ENCODE measurements at regions not wholly inside any gene's neighbourhood (a gene's known extent, or its start where the extent isn't known, plus 50 kb on each side); places are given as distances from the start of the nearest gene placed in this dataset.

DNA sequence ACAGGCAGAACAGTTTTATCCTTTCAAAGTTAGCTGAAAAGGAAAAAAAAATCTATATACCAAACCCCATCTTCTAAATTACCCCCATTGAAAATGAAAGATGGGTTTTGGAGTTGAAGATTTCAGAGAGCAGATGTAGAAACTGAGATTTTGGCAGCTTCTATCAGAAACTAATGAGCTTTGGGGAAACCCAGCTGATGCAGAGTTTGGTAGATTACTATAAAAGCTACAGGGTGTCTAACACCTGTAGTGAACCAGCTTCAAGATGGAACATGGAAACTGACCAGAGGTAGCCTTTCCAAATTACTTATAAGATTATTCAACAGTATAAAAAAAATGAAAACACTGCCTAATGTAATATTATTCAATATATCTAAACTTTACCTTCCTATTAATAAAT lies 583.1 kb downstream of the XIRP2 start:
- DNase-seq (ENCODE audit: low read depth in 3 of 3, low spot score in 2 of 3) = no peak

DNA sequence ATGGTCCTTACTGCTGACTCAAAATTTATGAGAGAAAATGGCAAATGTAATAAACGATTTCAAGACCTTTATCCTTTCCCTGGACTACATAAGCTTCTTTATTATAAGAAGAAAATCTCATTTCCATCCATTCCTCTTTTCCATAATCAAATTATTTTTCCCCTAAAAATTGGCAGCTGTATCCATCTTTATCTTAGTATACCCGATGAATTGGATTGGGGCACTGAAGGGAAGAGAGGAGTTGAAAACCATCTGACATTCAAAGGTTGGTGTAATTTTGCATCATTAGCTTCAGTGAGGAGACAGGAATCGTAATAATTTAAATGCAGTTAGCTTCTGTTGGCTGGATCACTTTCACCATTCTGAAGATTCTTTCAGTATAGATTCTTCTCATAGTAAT lies 574.1 kb downstream of the XIRP2 start:
- DNase-seq (ENCODE audit: low read depth in 3 of 3, low spot score in 2 of 3) = no peak

DNA sequence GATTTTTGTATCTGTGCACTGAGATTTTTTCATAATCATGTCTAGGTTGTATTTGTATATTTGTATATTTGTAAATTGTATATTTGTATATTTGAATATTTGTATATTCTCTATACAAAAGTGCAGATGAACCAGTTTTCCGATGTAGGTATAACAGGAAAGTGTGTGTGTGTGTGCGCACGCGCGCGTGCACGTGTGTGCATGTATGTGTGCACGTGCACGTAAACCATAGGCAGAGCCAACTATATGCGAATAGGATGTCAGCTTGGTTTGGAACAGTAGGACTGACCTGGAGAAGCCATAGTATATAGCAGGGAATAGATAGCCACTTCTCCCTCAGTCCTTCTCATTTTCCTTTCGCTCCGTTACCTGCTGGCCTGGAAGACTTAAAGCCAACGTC lies 565.8 kb downstream of the XIRP2 start:
- no peak for DNase-seq (ENCODE audit: low read depth in 3 of 3, low spot score in 2 of 3)

DNA sequence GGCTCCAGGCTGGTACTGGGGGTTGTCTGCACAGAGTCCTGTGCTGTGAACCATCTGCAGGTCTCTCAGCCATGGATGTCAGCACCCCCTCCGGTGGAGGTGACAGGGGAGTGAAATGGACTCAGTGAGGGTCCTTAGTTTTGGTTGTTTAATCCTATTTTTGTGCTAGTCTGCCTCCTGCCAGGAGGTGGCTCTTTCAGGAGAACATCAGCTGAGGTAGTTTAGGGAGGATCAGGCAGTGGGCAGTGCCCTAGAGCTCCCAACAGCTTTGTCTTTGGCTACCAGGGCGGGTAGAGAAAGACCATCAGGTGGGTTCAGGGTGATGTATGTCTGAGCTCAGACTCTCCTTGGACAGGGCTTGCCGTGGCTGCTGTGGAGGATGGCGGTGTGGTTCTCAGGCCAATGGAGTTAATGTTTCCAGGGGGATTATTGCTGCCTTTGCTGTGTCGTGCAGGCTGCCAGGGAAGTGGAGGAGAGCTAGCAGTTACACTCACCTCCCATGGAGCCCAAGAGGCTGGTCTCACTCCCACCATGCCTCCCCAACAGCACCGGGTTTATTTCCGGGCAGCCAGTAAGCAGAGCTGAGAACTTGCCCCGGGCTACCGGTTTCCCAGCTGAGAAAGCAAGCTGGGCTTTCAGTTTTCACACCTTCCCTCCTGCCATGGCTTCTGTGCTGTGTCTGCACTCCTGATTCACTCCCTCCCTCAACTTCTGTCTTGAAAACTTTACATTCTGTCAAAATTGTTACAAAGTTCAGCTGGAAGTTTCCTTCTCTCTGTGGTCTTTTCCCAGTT lies 563.4 kb downstream of the XIRP2 start:
- DNase-seq (ENCODE audit: low read depth in 3 of 3, low spot score in 2 of 3) = no peak

DNA sequence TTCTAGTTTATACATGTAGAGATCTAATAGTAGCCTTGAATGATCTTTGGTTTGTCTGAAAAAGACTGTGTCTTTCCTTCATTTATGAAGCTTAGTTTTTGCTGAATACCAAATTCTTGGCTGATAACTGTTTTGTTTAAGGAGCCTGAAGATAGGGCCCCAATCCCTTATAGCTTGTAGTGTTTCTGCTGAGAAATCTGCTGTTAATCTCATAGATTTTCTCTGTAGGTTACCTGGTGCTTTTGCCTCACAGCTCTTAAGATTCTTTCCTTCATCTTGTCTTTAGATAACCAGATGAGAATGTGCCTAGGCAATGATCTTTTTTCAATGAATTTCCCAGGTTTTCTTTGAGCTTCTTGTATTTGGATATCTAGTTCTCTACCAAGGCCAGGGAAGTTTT lies 562.1 kb downstream of the XIRP2 start:
- no peak for DNase-seq (ENCODE audit: low read depth in 3 of 3, low spot score in 2 of 3)

DNA sequence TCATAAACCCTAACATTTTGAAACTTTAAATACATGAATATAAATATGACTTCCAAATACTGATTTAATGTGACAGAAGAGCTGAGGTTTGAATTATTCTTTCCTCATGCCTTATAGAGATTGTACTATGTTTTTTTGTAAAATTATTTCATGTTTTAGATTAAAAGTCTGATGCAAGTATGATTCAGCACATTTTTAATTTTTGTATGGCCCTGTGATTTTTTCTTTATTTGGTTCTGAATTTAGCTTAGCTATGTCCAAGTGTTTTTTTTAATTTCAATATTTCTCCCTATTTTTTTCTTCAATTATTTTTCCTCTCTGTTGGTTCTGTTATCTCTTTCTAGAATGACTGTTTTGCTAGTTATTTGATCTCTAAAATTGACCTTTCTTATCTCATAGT lies 552.1 kb downstream of the XIRP2 start:
- no peak for DNase-seq (ENCODE audit: low read depth in 3 of 3, low spot score in 2 of 3)

DNA sequence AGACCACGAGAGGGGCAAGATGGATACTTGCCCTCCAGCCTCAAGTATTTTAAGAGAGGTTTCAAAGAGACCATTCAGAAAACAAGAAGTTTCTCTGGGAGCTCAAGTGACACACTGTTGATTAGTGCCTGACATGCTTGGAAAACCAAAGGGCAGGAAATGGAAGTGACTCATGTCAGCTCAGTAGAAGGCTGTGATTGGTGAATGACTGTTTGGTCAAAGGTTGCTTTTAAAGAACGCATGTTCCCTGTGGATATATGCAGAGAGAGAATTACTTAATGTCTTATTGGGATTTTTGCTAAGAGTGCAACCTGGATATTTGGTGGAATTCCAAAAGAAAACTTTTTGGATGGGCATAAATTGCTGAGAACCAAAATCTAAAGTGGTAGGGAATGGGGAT lies 549.9 kb downstream of the XIRP2 start:
- no peak for DNase-seq (ENCODE audit: low read depth in 3 of 3, low spot score in 2 of 3)

DNA sequence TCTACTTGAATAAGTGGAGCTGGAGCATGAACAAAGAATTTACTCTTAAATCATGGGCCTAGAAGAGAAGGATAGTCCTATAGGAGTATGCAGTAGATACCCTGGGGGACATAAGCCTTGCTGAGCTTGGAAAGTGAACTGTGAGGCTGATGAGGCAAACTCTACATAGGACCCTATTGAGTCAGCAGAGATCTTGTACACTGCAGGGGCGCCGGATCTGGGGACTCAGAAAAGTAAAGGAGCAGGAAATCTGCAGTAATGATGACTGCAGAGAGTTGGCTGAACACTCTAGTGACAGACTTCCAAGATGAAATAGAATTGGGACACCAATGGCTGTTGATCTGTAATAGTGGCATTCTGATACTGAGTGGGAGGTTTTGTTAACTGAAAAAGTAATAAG lies 543.7 kb downstream of the XIRP2 start:
- no peak for DNase-seq (ENCODE audit: low read depth in 3 of 3, low spot score in 2 of 3)

DNA sequence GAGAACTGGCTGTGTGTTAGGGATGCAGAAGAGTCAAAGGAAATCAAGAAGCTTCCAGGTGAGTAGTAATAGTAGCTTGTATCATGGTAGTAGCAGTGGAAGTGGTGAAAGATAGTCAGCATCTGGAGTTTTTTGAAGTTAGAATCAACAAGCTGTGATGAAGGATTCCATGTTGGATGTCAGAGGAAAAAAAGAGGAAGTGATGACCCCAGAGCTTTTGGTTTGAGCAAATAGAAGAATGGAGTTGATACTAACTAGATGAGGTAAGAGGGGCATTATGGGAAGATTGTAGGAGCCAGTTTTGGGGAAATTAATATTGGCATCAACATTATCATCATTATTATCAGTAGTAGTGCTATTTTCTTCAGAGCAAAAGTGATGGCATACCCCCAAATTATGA lies 542.2 kb downstream of the XIRP2 start:
- DNase-seq (ENCODE audit: low read depth in 3 of 3, low spot score in 2 of 3) = no peak

DNA sequence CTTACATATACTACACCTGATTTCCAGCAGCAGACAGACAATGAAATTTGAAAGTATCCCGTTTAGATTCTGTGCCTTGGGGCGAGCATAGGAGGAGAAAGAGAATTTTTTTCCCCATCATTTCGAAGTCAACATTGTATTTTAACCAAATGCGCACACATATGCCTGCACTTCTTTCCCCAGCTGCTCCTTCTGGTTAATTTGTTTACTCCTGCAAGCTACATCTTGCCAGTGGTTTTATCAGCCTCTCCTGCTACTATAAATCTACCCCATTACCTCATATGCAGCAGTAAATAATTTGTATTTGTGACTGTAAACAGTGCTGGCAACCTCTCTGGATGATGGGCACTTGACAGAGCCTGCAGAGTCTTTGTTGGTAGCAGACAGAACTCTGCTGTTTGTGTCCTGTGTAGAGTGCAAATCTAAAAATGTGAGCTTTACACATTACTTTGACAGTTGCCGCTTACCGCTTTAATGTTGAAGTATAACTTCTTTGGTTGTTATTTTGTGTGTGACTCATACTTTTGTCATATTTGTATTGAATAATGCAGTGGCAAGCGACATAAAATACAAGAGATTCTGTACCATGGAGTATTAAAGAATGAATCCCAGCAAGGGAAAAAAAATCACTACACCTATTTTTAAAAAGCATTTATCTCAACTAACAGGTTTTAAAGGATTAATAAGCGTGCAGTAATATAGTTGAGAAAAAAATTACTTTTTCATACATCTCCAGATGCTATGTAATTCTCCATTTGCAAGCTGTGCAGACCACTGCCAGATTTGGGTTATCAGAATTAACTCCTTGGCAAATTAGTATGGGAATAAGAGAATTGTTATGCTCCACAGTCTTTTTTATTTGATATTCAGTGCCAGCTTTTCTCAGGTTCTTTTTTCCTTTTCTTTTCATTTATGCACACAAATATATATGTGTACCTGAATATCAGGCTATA lies 536.8 kb downstream of the XIRP2 start:
- no peak for DNase-seq (ENCODE audit: low read depth in 3 of 3, low spot score in 2 of 3)

DNA sequence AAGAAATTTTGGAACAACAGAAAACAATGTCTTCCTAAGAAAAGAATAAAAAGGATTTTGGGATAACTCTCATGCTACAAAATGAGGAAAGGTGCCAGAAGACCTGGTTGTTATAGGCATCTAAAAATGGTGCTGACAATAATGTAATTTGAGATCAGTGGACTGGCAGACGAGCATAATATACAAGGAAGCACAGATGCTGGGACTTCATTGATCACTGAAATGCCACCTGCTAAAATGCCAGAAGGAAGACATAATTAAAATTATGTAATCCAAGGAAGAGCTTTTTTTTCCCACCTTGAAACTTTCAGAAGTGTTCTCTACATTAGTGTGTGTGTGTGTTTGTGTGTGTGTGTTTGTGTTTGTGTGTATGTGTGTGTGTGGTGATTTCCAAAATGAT lies 535.9 kb downstream of the XIRP2 start:
- no peak for DNase-seq (ENCODE audit: low read depth in 3 of 3, low spot score in 2 of 3)

DNA sequence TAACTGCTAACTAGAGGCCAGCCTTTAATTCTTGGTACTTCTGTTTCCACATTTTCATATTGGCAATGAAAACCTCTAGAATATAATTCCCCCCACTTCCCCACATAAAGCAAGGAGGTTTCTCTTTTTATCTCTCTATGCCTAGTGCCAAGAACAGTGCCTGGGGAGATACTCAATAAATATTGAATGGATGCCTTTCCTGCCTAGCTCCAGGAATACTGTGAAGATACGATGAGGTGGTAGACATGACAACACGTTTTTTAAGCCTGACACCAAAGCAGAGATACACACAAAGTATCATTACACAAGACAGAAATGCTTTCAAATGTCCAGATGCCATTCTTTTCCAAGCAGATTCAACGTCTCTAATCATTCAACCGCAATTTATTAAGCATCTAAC lies 535.5 kb downstream of the XIRP2 start:
- DNase-seq (ENCODE audit: low read depth in 3 of 3, low spot score in 2 of 3) = no peak

DNA sequence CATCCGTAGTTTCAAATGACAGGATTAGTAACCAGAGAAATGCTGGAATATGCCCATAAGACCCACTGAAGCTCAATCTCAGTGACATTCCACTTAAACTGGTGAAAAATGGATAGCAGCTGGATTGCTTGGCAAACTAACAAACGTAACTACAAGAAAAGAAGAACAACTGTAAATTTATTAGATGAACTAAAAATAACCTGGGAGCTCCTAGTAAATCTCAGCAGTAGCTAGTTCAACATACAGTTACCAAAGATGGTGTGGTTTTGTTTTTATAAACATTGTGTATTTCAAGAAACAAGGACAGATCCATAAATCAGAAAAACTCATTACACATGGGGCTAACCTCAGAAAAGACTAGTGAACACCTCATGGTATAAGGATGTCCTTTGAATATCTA lies 531.9 kb downstream of the XIRP2 start:
- DNase-seq (ENCODE audit: low read depth in 3 of 3, low spot score in 2 of 3) = peak; percentile 29 to 35 (median 34)

DNA sequence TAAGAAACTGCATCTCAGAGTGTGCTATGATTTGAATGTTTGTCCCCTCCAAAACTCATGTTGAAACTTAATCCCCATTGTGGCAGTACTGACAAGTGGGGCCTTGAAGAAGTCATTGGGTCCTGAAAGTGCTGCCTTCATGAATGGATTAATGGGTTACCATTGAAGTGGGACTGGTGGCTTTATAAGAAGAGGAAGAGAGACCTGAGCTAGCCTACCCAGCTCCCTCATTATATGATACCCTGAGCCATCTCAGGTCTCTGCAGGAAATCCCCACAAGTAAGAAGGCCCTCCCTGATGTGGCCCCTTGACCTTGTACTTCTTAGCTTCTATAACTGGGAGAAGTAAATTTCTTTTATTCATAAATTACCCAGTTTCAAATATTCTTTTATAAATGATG lies 526.8 kb downstream of the XIRP2 start:
- DNase-seq (ENCODE audit: low read depth in 3 of 3, low spot score in 2 of 3) = no peak

DNA sequence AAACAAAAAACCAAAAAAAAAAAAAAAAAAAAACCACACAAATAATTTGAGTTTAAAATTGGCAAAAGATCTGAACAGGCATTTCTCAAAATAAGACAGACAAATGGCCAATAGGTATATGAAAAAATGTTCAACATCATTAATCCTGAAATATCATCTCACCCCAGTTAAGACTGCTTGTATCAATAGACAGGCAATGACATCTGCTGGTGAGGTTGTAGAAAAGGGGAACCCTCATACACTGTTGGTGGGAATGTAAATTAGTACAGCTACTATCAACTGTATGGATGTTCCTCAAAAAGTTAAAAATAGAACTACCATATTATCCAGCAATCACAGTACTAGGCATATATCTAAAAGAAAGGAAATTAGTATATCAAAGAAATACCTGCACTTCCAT lies 523.1 kb downstream of the XIRP2 start:
- no peak for DNase-seq (ENCODE audit: low read depth in 3 of 3, low spot score in 2 of 3)

DNA sequence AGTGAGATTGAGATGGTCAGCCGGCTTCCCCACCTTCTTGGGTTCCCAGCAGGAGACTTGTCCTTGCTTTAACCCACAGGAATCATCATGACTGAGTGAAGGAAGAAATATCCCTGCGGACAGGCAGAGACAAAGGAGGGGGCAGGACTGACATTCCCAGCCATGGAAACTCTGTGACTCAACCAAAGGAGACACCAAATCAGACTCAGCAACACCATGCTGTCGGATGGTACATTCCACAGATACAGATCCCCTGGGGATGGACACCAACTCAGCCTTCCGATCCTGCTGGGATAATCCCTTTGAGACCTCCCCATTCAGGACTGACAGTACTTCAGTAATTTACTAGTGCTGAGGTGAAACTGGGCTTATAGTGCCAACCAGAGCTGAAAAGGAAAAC lies 518.3 kb downstream of the XIRP2 start:
- DNase-seq (ENCODE audit: low read depth in 3 of 3, low spot score in 2 of 3) = no peak

DNA sequence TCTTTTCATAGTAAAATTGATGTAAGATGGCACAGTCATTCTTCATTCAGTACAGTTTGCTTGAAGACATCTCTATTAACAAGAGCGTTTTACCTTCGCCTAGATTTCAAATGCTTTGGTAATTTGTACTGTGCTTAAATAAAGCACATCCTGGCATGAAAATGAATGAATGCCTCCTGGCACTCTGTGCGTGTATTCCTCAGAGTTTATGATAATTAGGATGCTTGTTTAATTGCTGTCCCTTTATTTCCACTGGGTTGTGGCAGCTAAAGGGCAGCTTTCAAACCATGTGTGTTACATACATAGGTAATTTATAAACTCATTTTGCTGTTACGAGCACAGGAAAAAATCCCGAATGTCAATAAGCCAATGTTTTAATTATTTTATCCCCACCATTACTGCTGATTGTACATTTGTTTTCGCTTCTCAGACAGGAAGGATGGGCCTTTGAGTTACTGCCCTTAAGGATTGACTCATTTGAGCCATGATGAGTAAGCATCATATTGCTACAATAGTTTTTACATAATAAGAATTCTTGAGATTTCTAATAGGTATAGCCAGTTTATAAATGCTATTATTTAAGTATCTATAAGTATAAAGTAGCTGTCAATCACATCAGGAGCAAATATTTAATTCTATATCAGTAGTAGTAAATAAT lies 516.5 kb downstream of the XIRP2 start:
- DNase-seq (ENCODE audit: low read depth in 3 of 3, low spot score in 2 of 3) = no peak

DNA sequence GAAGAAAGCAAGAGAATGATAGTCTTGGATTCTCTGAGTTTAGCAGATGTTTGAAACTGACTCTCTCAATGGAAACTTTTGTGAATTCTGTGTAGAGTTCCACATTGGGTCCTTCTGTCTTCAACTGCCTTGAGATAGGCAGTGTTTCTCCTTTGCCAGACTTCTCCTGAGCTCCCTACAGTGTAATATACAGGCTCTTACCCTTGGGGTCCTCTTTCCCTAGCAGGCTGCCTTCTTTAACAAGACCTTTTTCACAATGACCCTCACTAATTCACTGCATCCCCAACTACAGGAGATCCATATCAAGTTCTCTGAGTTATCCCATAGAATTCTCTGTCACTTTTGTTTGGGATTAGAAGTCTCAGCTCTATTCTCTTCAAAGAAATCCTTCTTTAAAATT lies 513.0 kb downstream of the XIRP2 start:
- DNase-seq (ENCODE audit: low read depth in 3 of 3, low spot score in 2 of 3) = no peak

DNA sequence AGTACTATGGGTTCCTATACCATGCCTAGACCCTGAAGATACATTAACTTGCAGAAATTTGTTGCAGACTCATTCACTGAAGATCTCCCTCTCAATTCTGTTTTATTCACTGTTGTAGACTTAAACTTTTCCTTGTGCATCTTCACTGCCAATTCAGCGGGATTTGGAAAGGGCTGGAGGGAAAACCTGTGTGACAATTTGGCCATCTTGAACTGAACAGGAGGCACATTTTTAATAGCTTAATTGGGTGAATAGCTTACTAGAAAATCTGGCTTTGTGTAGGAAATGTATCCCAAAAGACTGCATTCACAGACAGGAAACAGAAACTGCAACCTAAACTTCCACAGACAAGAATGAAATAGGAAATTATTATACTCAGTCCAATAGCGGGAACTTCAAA lies 512.3 kb downstream of the XIRP2 start:
- DNase-seq (ENCODE audit: low read depth in 3 of 3, low spot score in 2 of 3) = no peak

DNA sequence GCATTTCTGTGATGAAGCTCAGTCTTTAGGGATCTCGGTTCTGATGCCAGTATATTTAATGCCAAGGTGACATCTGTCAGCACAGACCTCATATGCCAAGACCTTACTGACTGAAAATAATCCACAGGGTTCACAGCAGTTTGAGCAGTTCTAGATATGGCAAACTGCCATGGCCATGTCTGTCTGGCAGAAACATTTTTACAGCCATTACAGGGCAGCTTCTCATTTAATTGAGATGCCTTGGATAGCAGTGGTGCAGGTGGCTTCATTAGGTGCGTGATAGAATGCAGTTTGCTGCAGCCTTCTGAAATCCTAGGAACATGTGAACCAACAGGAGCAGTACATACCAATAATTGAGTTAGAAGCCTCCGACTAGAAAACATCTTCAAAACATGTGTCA lies 510.6 kb downstream of the XIRP2 start:
- DNase-seq (ENCODE audit: low read depth in 3 of 3, low spot score in 2 of 3) = no peak

DNA sequence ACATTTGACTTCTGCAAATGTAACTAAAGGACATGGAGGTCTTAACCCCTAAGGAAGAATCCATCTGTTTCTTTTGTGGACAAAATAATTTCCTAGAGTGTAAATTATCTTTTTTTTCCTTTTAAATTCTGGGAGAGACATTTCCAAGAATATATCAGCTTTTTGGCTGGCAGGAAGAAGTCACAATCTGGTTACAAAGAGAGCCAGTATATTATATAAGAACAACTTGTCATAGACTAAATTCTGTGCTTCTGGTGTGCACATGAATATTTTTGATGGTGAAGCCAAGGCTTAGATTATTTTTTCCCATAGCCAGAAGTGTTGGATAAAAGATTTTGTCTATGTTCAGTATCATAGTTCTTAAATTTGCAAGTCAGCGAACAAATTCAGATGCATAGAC lies 500.6 kb downstream of the XIRP2 start:
- DNase-seq (ENCODE audit: low read depth in 3 of 3, low spot score in 2 of 3) = no peak

DNA sequence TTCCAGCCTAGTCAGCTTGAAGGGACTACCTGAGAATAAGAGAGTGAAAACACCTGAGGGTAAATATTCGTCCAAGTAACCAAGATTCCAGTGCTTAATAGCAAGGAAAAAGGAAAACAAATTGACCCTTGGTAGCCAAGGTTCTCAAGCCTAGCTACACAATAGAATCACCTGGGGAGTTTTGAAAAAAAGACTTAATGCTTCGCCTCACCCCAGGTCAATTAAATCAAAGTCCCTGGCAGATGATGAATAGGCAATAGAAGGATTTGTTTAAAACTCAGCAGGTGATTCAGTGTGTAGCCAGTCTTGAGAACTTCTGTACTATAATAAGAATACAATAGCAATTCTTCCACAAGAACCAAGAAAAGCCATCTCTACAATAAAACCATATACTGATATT lies 500.2 kb downstream of the XIRP2 start:
- DNase-seq (ENCODE audit: low read depth in 3 of 3, low spot score in 2 of 3) = no peak

All from right renal cortex interstitium (tissue), 3 donors.